Lung (tissue), 11 donors: ENCODE measurements at regions not wholly inside any gene's neighbourhood (a gene's known extent, or its start where the extent isn't known, plus 50 kb on each side); places are given as distances from the start of the nearest gene placed in this dataset.

Source experiments
- ATAC-seq: fragments of 200-7000 bp; cut with Tn5 transposase; one replicate; pipeline ENCODE4 v1.9.1; 2020; ENCODE audit warnings: moderate number of reproducible peaks; ENCODE audit not compliant: insufficient read depth, low FRiP score
- DNase-seq, 3 donors: peaks; one replicate each; pipeline ENCODE4 v3.0.0-alpha.2; 2013 to 2017
- H3K27ac ChIP-seq, 2 donors: one replicate each; pipeline ENCODE4 v1.5.1; 2013; ENCODE audit warnings: mild to moderate bottlenecking in 2 of 2, moderate library complexity in 2 of 2, control low read depth in 1 of 2, inconsistent platforms in 1 of 2, low read depth in 1 of 2, low read length in 1 of 2
- H3K27me3 ChIP-seq, 3 donors: one replicate each; pipeline ENCODE4 v1.5.1; 2013; ENCODE audit warnings: low read length in 2 of 3; ENCODE audit not compliant: control insufficient read depth in 3 of 3, insufficient read depth in 3 of 3
- H3K36me3 ChIP-seq, 4 donors: one replicate each; pipeline ENCODE4 v1.5.1; 2013; ENCODE audit warnings: low read length in 4 of 4, mild to moderate bottlenecking in 1 of 4, moderate library complexity in 1 of 4; ENCODE audit not compliant: control insufficient read depth in 4 of 4, insufficient read depth in 4 of 4
- H3K4me1 ChIP-seq, 5 donors: one replicate each; pipeline ENCODE4 v1.5.1; 2013; ENCODE audit warnings: low read length in 5 of 5, mild to moderate bottlenecking in 2 of 5, moderate library complexity in 1 of 5; ENCODE audit not compliant: control insufficient read depth in 5 of 5, insufficient read depth in 5 of 5
- H3K4me3 ChIP-seq: one replicate; pipeline ENCODE4 v1.5.1; 2013; ENCODE audit warnings: mild to moderate bottlenecking, control low read depth, moderate library complexity
- H3K9ac ChIP-seq, 2 donors: one replicate each; pipeline ENCODE4 v1.5.1; 2013; ENCODE audit warnings: low read length in 2 of 2, control low read depth in 1 of 2; ENCODE audit not compliant: insufficient read depth in 1 of 2
- H3K9me3 ChIP-seq, 4 donors: one replicate each; pipeline ENCODE4 v1.5.1; 2013; ENCODE audit warnings: low read length in 3 of 4, mild to moderate bottlenecking in 1 of 4, moderate library complexity in 1 of 4; ENCODE audit not compliant: control insufficient read depth in 4 of 4, insufficient read depth in 3 of 4
- WGBS, 2 donors: extraction: QIAGEN DNeasy Blood & Tissue Kit; methylation state at CpG; one replicate each; pipeline ENCODE4 v1.1.7; 2013; 5-methylcytosine and 5-hydroxymethylcytosine counted together
- TF ChIP-seq, protein P1 (sequence below): IDR thresholded peaks from 2 replicates; pipeline ENCODE4 v1.5.1; 2012; ENCODE audit warnings: mild to moderate bottlenecking; ENCODE audit errors: control extremely low read depth, extremely low read depth
- donor health status: control.
- donor health status: control.
- donor health status: Bipolar disorder and iron deficiency.
- donor health status: healthy.
- donor health status: DM: yes; HTN: yes; CAD: no.

GRCh38 chr5:6198531-6198930, 179.8 kb downstream of the MED10 start:
- ATAC-seq, result no peak
- H3K27me3 ChIP-seq, result no peaks in the 10 kb centered on the region
- no peaks in the 10 kb centered on the region for H3K4me1 ChIP-seq
- peaks cover 0 to 1% (median 0%) of the 10 kb centered on the region in 4 donors for H3K9me3 ChIP-seq
- no peaks in the 10 kb centered on the region for H3K36me3 ChIP-seq
- no peak for DNase-seq
- no peak overlapping the region for H3K27ac ChIP-seq
- TF ChIP-seq, protein P1, sequence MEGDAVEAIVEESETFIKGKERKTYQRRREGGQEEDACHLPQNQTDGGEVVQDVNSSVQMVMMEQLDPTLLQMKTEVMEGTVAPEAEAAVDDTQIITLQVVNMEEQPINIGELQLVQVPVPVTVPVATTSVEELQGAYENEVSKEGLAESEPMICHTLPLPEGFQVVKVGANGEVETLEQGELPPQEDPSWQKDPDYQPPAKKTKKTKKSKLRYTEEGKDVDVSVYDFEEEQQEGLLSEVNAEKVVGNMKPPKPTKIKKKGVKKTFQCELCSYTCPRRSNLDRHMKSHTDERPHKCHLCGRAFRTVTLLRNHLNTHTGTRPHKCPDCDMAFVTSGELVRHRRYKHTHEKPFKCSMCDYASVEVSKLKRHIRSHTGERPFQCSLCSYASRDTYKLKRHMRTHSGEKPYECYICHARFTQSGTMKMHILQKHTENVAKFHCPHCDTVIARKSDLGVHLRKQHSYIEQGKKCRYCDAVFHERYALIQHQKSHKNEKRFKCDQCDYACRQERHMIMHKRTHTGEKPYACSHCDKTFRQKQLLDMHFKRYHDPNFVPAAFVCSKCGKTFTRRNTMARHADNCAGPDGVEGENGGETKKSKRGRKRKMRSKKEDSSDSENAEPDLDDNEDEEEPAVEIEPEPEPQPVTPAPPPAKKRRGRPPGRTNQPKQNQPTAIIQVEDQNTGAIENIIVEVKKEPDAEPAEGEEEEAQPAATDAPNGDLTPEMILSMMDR, result no peak
- H3K4me3 ChIP-seq, result no peak overlapping the region
- no peak overlapping the region for H3K9ac ChIP-seq
- WGBS, 2 donors, result 75 to 87% methylated on average over 5 of the region's 5 CpGs

- no peak overlapping the region for H3K4me3 ChIP-seq
- H3K4me1 ChIP-seq, result no peaks in the 10 kb centered on the region
- peaks cover 0 to 1% (median 0%) of the 10 kb centered on the region in 4 donors for H3K9me3 ChIP-seq
- ATAC-seq (no peak), DNase-seq (no peak)
- H3K36me3 ChIP-seq, result no peaks in the 10 kb centered on the region
- H3K27ac ChIP-seq, result no peak overlapping the region
- TF ChIP-seq, protein P1, result no peak
- no peak overlapping the region for H3K9ac ChIP-seq
- no peaks in the 10 kb centered on the region for H3K27me3 ChIP-seq
- 64 to 75% methylated on average over 7 of the region's 7 CpGs for WGBS, 2 donors
These were observed 180.9 kb downstream of the MED10 start for GRCh38 chr5:6197427-6197826.

GRCh38 chr5:6195711-6196358, 182.5 kb downstream of the MED10 start:
- Histone ChIP-seq H3K27ac (no peak overlapping the region), H3K36me3 (no peaks in the 10 kb centered on the region), H3K27me3 (no peaks in the 10 kb centered on the region), H3K4me3 (no peak overlapping the region), H3K4me1 (no peaks in the 10 kb centered on the region), H3K9me3 (peaks cover 0 to 1% (median 0%) of the 10 kb centered on the region in 4 donors), H3K9ac (no peak overlapping the region)
- DNase-seq (no peak), ATAC-seq (no peak)
- 76% methylated on average over 9 of the region's 9 CpGs for WGBS, 2 donors
- TF ChIP-seq, protein P1, result no peak
